ENCODE measurements at regions not wholly inside any gene's neighbourhood (a gene's known extent, or its start where the extent isn't known, plus 50 kb on each side); places are given as distances from the start of the nearest gene placed in this dataset.

DNA sequence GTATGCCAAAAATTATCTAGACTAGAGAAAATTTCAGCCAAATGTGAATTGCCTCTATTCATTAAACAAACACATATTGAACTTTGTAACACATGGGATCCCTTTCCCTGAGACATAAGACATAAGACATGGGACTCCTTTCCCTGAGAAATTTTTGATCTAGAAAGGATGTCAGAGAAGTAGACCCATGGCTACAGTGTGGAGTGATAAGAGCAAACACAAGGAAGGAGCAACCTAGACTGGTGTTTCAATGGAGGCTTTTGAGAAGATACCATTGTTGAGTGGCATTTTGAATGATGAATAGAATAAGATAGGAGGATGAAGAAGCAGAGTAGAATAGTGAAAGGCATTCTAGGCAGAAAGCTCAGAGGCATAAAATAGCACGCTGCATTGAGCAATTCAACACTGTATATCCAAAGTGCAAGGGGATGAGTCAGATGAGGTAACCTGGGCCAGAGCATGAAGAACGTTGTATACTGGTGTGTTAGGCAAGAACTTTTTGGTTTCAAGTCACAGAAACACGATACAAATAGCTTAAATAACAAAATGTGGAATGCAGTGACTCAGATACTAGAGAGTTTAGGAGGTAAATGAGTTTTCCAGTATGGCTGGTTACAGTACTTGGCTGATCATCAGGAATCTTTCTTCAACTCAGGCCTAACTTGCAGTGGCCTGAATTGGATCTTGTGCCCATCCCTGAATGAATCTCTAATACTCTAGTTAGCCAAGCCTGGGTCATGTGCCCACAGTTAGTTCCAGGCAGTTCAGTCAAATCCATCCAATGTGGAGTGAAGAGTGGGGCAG, 129.8 kb upstream of the TANK start:
- H3K9me2 ChIP-seq (ENCODE audit: insufficient read depth) = peaks cover 12% of the 10 kb centered on the region; the same call in 1 of the 2 replicates
- no peak overlapping the region for H3K4me3 ChIP-seq
- no peak overlapping the region for H3K27ac ChIP-seq (ENCODE audit: low read depth)
- no peak overlapping the region for H3K4me2 ChIP-seq
- H3K36me3 Mint-ChIP-seq (ENCODE audit: low read depth) = no peaks in the 10 kb centered on the region
- H3K36me3 ChIP-seq (ENCODE audit: insufficient read depth) = no peaks in the 10 kb centered on the region
- H3F3A ChIP-seq (replicated peaks; ENCODE audit: low read depth) = no peaks in the 10 kb centered on the region
- no peak for ATAC-seq
- H3K9me3 Mint-ChIP-seq = no peaks in the 10 kb centered on the region
- H3K27ac Mint-ChIP-seq = no peak overlapping the region
- no peaks in the 10 kb centered on the region for H3K4me1 ChIP-seq (ENCODE audit: insufficient read depth)
- H3K79me2 ChIP-seq (replicated peaks; ENCODE audit: insufficient read depth) = no peaks in the 10 kb centered on the region
- no peaks in the 10 kb centered on the region for H3K4me1 Mint-ChIP-seq
- no peak for DNase-seq (ENCODE audit: low spot score)
- H3K27me3 ChIP-seq (ENCODE audit: insufficient read depth) = no peaks in the 10 kb centered on the region
- H2AFZ ChIP-seq = 0 out of 2 replicates have a peak overlapping the region, but pooled peaks have one; percentile 14
- H4K20me1 ChIP-seq (replicated peaks; ENCODE audit: insufficient read depth) = no peaks in the 10 kb centered on the region
- H3K4me3 Mint-ChIP-seq = no peak overlapping the region
- TF ChIP-seq ZNF331 (CRISPR knock-in tag; IDR thresholded peaks at IDR 0.05; ENCODE audit: low read depth) (no peak), STAT1 (IDR thresholded peaks at IDR 0.05; ENCODE audit: unreplicated experiment) (no peak), NANOG (IDR thresholded peaks at IDR 0.05; ENCODE audit: borderline replicate concordance) (no peak), ZNF114 (CRISPR knock-in tag; IDR thresholded peaks at IDR 0.05) (no peak), CREB1 (CRISPR knock-in tag; IDR thresholded peaks at IDR 0.05; ENCODE audit: low read depth) (no peak), POLR2AphosphoS5 (IDR thresholded peaks at IDR 0.05; ENCODE audit: low read depth) (no peak), EZH2 (IDR thresholded peaks at IDR 0.05; ENCODE audit: low read depth, unreplicated experiment) (no peak), EZH2phosphoT487 (IDR thresholded peaks at IDR 0.05; ENCODE audit: unreplicated experiment) (no peak), JUNB (IDR thresholded peaks at IDR 0.05; ENCODE audit: unreplicated experiment) (no peak)
- TF ChIP-seq, protein P1, sequence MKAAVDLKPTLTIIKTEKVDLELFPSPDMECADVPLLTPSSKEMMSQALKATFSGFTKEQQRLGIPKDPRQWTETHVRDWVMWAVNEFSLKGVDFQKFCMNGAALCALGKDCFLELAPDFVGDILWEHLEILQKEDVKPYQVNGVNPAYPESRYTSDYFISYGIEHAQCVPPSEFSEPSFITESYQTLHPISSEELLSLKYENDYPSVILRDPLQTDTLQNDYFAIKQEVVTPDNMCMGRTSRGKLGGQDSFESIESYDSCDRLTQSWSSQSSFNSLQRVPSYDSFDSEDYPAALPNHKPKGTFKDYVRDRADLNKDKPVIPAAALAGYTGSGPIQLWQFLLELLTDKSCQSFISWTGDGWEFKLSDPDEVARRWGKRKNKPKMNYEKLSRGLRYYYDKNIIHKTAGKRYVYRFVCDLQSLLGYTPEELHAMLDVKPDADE (IDR thresholded peaks at IDR 0.05) = no peak
- TF ChIP-seq, protein P2, sequence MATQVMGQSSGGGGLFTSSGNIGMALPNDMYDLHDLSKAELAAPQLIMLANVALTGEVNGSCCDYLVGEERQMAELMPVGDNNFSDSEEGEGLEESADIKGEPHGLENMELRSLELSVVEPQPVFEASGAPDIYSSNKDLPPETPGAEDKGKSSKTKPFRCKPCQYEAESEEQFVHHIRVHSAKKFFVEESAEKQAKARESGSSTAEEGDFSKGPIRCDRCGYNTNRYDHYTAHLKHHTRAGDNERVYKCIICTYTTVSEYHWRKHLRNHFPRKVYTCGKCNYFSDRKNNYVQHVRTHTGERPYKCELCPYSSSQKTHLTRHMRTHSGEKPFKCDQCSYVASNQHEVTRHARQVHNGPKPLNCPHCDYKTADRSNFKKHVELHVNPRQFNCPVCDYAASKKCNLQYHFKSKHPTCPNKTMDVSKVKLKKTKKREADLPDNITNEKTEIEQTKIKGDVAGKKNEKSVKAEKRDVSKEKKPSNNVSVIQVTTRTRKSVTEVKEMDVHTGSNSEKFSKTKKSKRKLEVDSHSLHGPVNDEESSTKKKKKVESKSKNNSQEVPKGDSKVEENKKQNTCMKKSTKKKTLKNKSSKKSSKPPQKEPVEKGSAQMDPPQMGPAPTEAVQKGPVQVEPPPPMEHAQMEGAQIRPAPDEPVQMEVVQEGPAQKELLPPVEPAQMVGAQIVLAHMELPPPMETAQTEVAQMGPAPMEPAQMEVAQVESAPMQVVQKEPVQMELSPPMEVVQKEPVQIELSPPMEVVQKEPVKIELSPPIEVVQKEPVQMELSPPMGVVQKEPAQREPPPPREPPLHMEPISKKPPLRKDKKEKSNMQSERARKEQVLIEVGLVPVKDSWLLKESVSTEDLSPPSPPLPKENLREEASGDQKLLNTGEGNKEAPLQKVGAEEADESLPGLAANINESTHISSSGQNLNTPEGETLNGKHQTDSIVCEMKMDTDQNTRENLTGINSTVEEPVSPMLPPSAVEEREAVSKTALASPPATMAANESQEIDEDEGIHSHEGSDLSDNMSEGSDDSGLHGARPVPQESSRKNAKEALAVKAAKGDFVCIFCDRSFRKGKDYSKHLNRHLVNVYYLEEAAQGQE (IDR thresholded peaks at IDR 0.05; ENCODE audit: unreplicated experiment) = no peak
- TF ChIP-seq, protein P3, sequence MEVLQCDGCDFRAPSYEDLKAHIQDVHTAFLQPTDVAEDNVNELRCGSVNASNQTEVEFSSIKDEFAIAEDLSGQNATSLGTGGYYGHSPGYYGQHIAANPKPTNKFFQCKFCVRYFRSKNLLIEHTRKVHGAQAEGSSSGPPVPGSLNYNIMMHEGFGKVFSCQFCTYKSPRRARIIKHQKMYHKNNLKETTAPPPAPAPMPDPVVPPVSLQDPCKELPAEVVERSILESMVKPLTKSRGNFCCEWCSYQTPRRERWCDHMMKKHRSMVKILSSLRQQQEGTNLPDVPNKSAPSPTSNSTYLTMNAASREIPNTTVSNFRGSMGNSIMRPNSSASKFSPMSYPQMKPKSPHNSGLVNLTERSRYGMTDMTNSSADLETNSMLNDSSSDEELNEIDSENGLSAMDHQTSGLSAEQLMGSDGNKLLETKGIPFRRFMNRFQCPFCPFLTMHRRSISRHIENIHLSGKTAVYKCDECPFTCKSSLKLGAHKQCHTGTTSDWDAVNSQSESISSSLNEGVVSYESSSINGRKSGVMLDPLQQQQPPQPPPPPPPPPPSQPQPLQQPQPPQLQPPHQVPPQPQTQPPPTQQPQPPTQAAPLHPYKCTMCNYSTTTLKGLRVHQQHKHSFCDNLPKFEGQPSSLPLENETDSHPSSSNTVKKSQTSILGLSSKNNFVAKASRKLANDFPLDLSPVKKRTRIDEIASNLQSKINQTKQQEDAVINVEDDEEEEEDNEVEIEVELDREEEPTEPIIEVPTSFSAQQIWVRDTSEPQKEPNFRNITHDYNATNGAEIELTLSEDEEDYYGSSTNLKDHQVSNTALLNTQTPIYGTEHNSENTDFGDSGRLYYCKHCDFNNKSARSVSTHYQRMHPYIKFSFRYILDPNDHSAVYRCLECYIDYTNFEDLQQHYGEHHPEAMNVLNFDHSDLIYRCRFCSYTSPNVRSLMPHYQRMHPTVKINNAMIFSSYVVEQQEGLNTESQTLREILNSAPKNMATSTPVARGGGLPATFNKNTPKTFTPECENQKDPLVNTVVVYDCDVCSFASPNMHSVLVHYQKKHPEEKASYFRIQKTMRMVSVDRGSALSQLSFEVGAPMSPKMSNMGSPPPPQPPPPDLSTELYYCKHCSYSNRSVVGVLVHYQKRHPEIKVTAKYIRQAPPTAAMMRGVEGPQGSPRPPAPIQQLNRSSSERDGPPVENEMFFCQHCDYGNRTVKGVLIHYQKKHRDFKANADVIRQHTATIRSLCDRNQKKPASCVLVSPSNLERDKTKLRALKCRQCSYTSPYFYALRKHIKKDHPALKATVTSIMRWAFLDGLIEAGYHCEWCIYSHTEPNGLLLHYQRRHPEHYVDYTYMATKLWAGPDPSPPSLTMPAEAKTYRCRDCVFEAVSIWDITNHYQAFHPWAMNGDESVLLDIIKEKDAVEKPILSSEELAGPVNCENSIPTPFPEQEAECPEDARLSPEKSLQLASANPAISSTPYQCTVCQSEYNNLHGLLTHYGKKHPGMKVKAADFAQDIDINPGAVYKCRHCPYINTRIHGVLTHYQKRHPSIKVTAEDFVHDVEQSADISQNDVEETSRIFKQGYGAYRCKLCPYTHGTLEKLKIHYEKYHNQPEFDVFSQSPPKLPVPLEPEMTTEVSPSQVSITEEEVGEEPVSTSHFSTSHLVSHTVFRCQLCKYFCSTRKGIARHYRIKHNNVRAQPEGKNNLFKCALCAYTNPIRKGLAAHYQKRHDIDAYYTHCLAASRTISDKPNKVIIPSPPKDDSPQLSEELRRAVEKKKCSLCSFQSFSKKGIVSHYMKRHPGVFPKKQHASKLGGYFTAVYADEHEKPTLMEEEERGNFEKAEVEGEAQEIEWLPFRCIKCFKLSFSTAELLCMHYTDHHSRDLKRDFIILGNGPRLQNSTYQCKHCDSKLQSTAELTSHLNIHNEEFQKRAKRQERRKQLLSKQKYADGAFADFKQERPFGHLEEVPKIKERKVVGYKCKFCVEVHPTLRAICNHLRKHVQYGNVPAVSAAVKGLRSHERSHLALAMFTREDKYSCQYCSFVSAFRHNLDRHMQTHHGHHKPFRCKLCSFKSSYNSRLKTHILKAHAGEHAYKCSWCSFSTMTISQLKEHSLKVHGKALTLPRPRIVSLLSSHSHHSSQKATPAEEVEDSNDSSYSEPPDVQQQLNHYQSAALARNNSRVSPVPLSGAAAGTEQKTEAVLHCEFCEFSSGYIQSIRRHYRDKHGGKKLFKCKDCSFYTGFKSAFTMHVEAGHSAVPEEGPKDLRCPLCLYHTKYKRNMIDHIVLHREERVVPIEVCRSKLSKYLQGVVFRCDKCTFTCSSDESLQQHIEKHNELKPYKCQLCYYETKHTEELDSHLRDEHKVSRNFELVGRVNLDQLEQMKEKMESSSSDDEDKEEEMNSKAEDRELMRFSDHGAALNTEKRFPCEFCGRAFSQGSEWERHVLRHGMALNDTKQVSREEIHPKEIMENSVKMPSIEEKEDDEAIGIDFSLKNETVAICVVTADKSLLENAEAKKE (CRISPR knock-in tag; IDR thresholded peaks at IDR 0.05) = no peak
- TF ChIP-seq, protein P4, sequence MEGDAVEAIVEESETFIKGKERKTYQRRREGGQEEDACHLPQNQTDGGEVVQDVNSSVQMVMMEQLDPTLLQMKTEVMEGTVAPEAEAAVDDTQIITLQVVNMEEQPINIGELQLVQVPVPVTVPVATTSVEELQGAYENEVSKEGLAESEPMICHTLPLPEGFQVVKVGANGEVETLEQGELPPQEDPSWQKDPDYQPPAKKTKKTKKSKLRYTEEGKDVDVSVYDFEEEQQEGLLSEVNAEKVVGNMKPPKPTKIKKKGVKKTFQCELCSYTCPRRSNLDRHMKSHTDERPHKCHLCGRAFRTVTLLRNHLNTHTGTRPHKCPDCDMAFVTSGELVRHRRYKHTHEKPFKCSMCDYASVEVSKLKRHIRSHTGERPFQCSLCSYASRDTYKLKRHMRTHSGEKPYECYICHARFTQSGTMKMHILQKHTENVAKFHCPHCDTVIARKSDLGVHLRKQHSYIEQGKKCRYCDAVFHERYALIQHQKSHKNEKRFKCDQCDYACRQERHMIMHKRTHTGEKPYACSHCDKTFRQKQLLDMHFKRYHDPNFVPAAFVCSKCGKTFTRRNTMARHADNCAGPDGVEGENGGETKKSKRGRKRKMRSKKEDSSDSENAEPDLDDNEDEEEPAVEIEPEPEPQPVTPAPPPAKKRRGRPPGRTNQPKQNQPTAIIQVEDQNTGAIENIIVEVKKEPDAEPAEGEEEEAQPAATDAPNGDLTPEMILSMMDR (conservative IDR thresholded peaks at IDR 0.05; ENCODE audit: low read depth in 2 of 2) = no peak
- no peaks in the 10 kb centered on the region for H3K27me3 Mint-ChIP-seq (ENCODE audit: insufficient read depth, low read depth, poor library complexity)
